NCI-H2227 treated with DMSO at 0.1 percent for 48 hours (cell line): ENCODE measurements at regions not wholly inside any gene's neighbourhood (a gene's known extent, or its start where the extent isn't known, plus 50 kb on each side); places are given as distances from the start of the nearest gene placed in this dataset.
A peak's percentile ranks its signal among the peaks of the same experiment; 100 is the strongest.

Experiments used
- DNase-seq: peaks from one replicate; lab custom pipeline; 2025; lab: John Stamatoyannopoulos, UW

GRCh38 chr6:23306251-23306950 lies 737.0 kb downstream of the HDGFL1 start:
- no peak for DNase-seq

DNA sequence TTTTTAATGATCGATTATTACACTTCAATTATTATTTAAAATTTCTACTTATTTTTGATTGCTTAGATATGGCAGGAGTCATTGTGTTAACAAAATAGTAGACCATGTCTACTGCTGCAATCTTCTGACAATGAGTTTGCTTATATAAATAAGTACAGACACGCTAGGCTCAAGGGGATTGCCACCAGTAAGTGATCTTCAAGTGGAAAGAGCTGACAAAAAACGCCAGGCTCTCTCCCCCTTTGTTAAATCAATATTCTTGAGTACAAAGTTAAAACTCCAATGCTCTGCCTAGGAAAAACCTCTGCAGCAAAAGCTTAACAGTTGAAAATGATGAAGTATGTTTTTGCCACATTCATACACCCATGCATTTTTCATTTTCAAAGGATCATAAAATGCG lies 738.1 kb downstream of the HDGFL1 start:
- DNase-seq = no peak

DNA sequence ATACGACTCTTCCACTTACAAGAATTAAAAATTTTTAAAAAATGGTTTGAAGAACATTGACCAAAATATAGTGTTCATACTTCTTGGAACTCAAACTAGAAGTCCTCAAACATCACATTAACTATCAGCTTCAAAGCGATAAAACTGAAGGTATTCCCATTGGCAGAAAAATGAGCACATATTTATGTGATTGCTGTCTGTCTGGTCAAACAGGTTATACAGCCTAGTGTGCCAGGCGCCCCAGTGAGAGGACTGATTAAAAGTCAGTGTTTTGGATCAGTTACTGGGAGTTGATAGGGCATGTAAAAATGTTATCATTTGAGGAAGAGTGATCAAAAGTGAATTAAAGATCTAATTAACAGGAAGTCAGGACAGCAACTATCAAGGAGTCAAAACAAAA lies 738.8 kb downstream of the HDGFL1 start:
- no peak for DNase-seq

DNA sequence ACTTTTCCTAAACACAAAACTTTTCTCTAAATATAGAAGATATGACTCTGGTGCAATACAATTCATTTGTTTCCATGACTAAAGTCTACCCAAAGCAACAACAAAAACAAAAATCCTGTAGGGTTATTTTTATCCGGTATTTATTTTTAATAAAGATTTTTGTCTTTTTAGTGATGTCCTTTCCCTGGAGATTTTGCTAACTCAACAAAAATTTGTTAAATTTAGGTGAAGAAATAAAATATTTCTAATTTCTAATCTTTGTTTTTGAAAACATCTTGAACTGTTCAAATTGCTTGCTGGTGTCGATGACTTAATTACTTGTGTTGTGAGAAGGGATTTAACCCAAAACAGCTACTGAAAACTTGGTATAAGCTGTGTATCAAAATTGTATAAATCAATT lies 741.8 kb downstream of the HDGFL1 start:
- no peak for DNase-seq

GRCh38 chr6:23316131-23316530 lies 746.8 kb downstream of the HDGFL1 start:
- DNase-seq = no peak

DNA sequence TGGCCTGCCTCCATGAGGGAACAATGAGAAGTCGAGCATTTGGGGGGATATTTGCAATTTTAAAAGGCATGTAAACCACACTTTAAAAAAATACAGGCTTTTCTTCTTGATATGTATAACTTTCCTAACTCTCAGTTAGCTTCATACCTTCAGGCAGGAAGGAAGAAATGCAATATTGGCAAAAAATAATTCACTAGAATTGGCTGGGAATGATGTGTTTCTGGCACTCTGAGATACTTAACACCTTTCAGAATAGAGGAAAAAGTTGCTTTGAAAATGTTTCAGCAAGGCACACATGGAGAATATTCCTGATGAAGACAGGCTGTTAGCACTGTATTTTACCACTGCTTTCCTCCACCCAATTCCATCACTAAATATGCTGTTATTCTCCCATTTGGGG lies 747.6 kb downstream of the HDGFL1 start:
- no peak for DNase-seq

GRCh38 chr6:23319582-23319981 lies 750.2 kb downstream of the HDGFL1 start:
- peak; percentile 9 for DNase-seq

DNA sequence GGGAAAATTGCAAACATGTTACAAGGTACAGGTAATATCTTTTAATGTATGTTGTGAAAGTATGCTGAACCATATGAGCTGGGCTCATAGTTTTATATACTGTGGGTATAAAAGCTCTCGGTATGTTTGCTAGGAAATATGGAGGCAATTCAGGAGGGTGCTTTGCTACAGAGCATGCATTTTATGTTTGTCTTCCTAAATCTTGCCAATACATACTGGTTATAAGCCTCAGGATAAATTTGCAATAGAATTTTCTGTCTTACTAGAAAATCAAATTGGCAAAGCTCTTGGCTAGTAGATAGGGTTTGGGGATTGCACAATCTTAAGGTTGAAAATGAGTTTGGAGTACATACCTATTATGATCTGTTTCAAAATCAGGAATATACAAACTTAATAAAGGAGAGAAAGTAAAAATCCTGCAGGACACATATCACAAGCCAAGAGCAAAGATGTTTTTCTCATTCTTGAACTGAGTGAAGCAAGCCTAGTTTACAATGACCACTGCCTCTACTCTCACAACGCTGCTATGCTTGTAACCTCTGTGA lies 751.2 kb downstream of the HDGFL1 start:
- no peak for DNase-seq

GRCh38 chr6:23323897-23324296 lies 754.5 kb downstream of the HDGFL1 start:
- no peak for DNase-seq

DNA sequence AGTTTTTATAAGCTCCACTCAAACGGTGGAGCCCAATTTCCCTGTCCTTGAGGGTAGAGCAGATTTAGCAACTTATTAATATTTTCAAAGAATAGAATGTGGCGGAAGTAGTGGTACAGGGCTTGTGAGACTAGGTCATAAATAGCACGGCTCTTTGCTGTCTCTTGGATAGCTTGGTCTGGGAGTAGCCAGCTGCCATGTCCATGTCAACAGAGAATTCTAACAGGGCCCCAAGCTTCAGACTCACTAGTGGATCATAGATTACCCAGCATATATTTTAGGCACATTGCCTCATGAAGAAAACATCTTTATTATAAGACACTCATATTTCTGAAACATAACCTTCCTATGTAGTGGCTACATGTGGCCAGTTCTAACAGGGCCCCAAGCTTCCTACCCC lies 755.7 kb downstream of the HDGFL1 start:
- no peak for DNase-seq

- no peak for DNase-seq
Observed at GRCh38 chr6:23327621-23328020, 758.3 kb downstream of the HDGFL1 start.

GRCh38 chr6:23329086-23329485 lies 759.7 kb downstream of the HDGFL1 start:
- DNase-seq = no peak

DNA sequence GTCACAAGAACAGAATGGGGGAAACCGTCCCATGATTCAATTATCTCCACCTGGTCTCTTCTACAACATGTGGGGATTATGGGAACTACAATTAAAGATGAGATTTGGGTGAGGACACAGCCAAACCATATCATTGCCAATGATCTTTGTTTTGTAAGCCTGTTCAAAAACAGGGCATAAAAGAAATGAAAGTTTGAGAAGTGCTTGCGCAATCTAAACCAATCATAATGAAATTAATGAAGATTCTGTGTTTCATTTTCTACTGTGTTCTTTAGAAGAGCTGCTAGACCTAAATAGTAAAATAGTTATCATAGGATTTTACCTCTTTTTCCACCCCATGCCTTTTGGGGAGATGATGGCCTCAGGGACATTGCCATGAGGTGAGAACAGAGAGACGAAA lies 761.3 kb downstream of the HDGFL1 start:
- DNase-seq = no peak

DNA sequence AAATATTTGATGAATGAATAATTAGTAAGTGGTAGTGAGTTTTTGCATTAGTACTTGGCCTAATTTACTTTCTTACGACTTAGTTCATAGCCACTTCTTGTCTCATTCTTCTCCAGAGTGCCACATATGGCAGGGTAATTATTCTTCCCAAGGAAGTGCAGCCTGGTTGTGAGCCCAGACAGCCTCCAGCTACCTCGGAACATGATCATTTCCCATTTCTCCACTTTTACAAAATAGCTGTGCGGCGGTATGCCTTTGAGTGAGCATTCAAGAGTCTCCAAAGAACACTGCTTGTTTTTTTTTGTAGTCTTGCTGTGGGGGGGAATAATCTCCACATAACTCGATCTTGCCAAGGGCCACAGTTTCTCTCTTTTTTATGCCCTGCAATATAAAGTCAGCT lies 765.0 kb downstream of the HDGFL1 start:
- no peak for DNase-seq

GRCh38 chr6:23335894-23336293 lies 766.5 kb downstream of the HDGFL1 start:
- DNase-seq = no peak

DNA sequence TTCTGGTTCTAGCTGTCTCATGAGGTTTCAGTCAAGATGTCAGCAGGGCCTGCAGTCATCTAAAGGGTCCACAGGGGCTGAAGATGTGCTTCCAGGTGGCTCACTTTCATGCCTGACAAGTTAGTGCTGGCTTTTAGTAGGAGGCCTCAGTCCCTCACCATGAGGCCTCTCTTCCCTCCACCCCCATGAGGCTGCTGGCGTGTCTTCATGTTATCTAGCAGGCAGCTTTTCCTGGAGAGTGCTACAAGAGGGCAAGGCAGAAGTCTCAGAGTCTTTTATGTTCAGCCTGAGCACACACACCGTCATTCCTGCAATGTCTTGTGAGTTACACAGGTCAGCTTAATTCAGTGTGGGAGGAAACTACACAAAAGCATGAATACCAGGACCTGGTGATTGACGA lies 769.9 kb downstream of the HDGFL1 start:
- no peak for DNase-seq

GRCh38 chr6:23340271-23340670 lies 770.9 kb downstream of the HDGFL1 start:
- DNase-seq = no peak

- DNase-seq = no peak
Observed at GRCh38 chr6:23343610-23344306, 774.4 kb downstream of the HDGFL1 start.

DNA sequence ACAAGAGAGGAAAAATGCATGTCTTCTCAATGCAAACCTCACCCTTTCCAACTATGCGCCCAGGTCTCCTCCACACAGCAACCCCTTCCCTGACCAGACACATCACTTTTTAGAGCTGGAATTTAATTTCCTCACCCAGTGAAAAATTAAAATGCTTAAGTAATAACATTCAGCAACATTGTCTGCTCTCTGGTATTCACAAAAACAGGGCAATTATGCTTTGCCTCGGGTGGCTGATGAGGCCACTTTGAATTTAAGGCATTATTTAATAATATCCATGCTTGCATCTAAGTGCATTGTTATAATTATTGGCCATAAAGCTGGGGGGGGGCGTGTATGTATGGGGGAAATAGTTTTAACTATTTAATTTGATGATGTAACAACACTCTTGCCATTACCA lies 777.8 kb upstream of the NRSN1 start:
- no peak for DNase-seq

- no peak for DNase-seq
Observed at GRCh38 chr6:23349521-23350147, 776.4 kb upstream of the NRSN1 start.

- no peak for DNase-seq
Observed at GRCh38 chr6:23350752-23351453, 775.1 kb upstream of the NRSN1 start.

DNA sequence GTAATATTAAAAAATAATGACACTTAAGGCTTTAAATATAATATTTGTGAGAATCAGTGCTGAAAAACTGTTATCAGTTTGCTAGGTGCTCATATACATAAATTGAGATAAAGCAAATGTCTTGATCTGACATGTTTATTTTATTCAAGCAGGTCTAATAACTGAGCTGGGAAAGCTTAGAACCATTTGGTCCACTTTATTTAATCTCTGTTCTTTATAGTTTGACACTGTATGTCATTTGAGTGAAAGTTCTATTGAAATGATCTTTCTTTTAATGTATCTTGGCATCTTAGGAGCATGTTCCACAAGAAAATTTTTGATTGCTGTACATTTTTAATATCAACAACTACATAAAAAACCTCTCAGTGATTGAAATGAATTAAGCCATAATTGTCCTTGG lies 772.0 kb upstream of the NRSN1 start:
- no peak for DNase-seq
